CD14-positive monocyte (primary cell): ENCODE measurements at regions not wholly inside any gene's neighbourhood (a gene's known extent, or its start where the extent isn't known, plus 50 kb on each side); places are given as distances from the start of the nearest gene placed in this dataset.

ENCODE experiments used
- DNase-seq, 3 donors: peaks; one replicate each; pipeline ENCODE4 v3.0.0-alpha.2; 2011 to 2022
- H2AFZ ChIP-seq: 2 replicates; pipeline ENCODE4 v1.6.0; 2012; ENCODE audit warnings: mild to moderate bottlenecking, low read depth, low read length, inconsistent platforms; ENCODE audit not compliant: insufficient read depth, poor library complexity, severe bottlenecking
- H3K27ac ChIP-seq, 2 donors: 1 replicate in 1 of 2; 2 replicates in 1 of 2; pipeline ENCODE4 v1.5.1; 2012 to 2013; ENCODE audit warnings: low read length in 2 of 2, control low read depth in 1 of 2, inconsistent platforms in 1 of 2, low read depth in 1 of 2, mild to moderate bottlenecking in 1 of 2
- H3K27me3 ChIP-seq, 2 donors: one replicate each; pipeline versions ENCODE4 v1.6.0 to v1.6.1; 2011 to 2013; ENCODE audit warnings: low read length in 2 of 2; ENCODE audit not compliant: control insufficient read depth in 2 of 2, insufficient read depth in 2 of 2
- H3K36me3 ChIP-seq, 2 donors: replicated peaks in 1 of 2; 1 replicate in 1 of 2; 2 replicates in 1 of 2; pipeline versions ENCODE4 v1.5.1 to v1.6.1; 2012 to 2013; ENCODE audit warnings: low read length in 2 of 2, control low read depth in 1 of 2, inconsistent platforms in 1 of 2, mild to moderate bottlenecking in 1 of 2; ENCODE audit not compliant: insufficient read depth in 2 of 2, control insufficient read depth in 1 of 2
- H3K4me1 ChIP-seq, 2 donors: 1 replicate in 1 of 2; 2 replicates in 1 of 2; pipeline versions ENCODE4 v1.5.1 to v1.6.1; 2012 to 2013; ENCODE audit warnings: low read length in 2 of 2, control low read depth in 1 of 2, inconsistent platforms in 1 of 2, mild to moderate bottlenecking in 1 of 2, moderate library complexity in 1 of 2; ENCODE audit not compliant: insufficient read depth in 2 of 2, control insufficient read depth in 1 of 2
- H3K4me2 ChIP-seq: replicated peaks from 2 replicates; pipeline ENCODE3; 2012; ENCODE audit warnings: low read length, moderate library complexity, mild to moderate bottlenecking; ENCODE audit not compliant: poor library complexity, severe bottlenecking; ENCODE audit errors: extremely low read depth
- H3K4me3 ChIP-seq, 3 experiments: fragments of 200-600 bp in 1 of 3; sonication (generic) in 1 of 3; replicated peaks in 1 of 3; 1 replicate in 2 of 3; 2 replicates in 1 of 3; pipeline ENCODE4 v1.5.1; 2011 to 2013; ENCODE audit warnings: low read length in 3 of 3, mild to moderate bottlenecking in 3 of 3, control low read depth in 2 of 3, low read depth in 2 of 3, inconsistent platforms in 1 of 3, moderate library complexity in 1 of 3
- H3K79me2 ChIP-seq: 2 replicates; pipeline ENCODE4 v1.6.0; 2012; ENCODE audit warnings: mild to moderate bottlenecking, control low read depth, inconsistent platforms, low read length, moderate library complexity; ENCODE audit not compliant: insufficient read depth
- H3K9ac ChIP-seq: 2 replicates; pipeline ENCODE4 v1.6.0; 2017; ENCODE audit warnings: low read length, mild to moderate bottlenecking; ENCODE audit not compliant: insufficient read depth, poor library complexity, severe bottlenecking
- H3K9me3 ChIP-seq, 2 donors: replicated peaks in 1 of 2; 1 replicate in 1 of 2; 2 replicates in 1 of 2; pipeline versions ENCODE4 v1.5.1 to v1.6.1; 2012 to 2013; ENCODE audit warnings: low read length in 2 of 2, control low read depth in 1 of 2; ENCODE audit not compliant: control insufficient read depth in 1 of 2, insufficient read depth in 1 of 2
- H4K20me1 ChIP-seq: 2 replicates; pipeline ENCODE4 v1.6.0; 2012; ENCODE audit warnings: mild to moderate bottlenecking, low read length, control low read depth, moderate library complexity; ENCODE audit not compliant: insufficient read depth
- H3K27ac Mint-ChIP-seq, 7 donors: one replicate each; pipeline ENCODE4 v1.8.0; 2020; ENCODE audit warnings: mild to moderate bottlenecking in 7 of 7, mixed read lengths in 7 of 7, moderate library complexity in 6 of 7, inconsistent platforms in 2 of 7
- H3K27me3 Mint-ChIP-seq, 3 donors: one replicate each; pipeline ENCODE4 v1.8.0; 2021 to 2022; ENCODE audit warnings: low read depth in 3 of 3, mild to moderate bottlenecking in 3 of 3, mixed read lengths in 3 of 3, moderate library complexity in 3 of 3, inconsistent platforms in 1 of 3
- H3K36me3 Mint-ChIP-seq, 2 donors: one replicate each; pipeline ENCODE4 v1.8.0; 2020; ENCODE audit warnings: mixed read lengths in 2 of 2, inconsistent platforms in 1 of 2, mild to moderate bottlenecking in 1 of 2
- H3K4me1 Mint-ChIP-seq: one replicate; pipeline ENCODE4 v1.8.0; 2020; ENCODE audit warnings: mild to moderate bottlenecking, mixed read lengths
- H3K4me3 Mint-ChIP-seq, 2 donors: one replicate each; pipeline ENCODE4 v1.8.0; 2020; ENCODE audit warnings: mild to moderate bottlenecking in 2 of 2, mixed read lengths in 2 of 2, moderate library complexity in 1 of 2
- H3K9me3 Mint-ChIP-seq, 7 donors: one replicate each; pipeline ENCODE4 v1.8.0; 2020 to 2022; ENCODE audit warnings: mixed read lengths in 7 of 7, mild to moderate bottlenecking in 6 of 7, moderate library complexity in 6 of 7, inconsistent platforms in 2 of 7
- CTCF ChIP-seq: fragments of 200-600 bp; IDR thresholded peaks from one replicate; pipeline ENCODE4 v1.8.0; 2022; ENCODE audit warnings: antibody characterized with exemption, mild to moderate bottlenecking
- WGBS: methylation state at CpG from one replicate; pipeline ENCODE4 v1.1.5; 2013; ENCODE audit warnings: missing lambda C conversion rate; ENCODE audit not compliant: insufficient coverage; 5-methylcytosine and 5-hydroxymethylcytosine counted together
- intact Hi-C, 2 donors: fragments of 100-400 bp; cut with micrococcal nuclease; formaldehyde crosslinking; loops; one replicate each; pipeline versions ENCODE4 v1.15.0 to v1.15.1; 2023

GRCh38 chr1:36714301-36714700, 231.6 kb upstream of the CSF3R start:
- Mint-ChIP-seq H3K4me1 (peaks cover 5% of the 10 kb centered on the region), H3K4me3 (no peak overlapping the region), H3K27me3 (peaks cover 20 to 42% (median 30%) of the 10 kb centered on the region in 3 donors), H3K9me3 (peaks cover 0 to 4% (median 0%) of the 10 kb centered on the region in 7 donors), H3K36me3 (no peaks in the 10 kb centered on the region), H3K27ac (no peak overlapping the region)
- intact Hi-C loops: no loop called here
- no peak for TF ChIP-seq CTCF
- H3K4me1 ChIP-seq: no peaks in the 10 kb centered on the region
- H3K9me3 ChIP-seq: no peaks in the 10 kb centered on the region
- no peaks in the 10 kb centered on the region for H4K20me1 ChIP-seq
- no peak overlapping the region for H3K9ac ChIP-seq
- no peak overlapping the region for H3K27ac ChIP-seq
- no peak overlapping the region for H3K4me2 ChIP-seq
- H2AFZ ChIP-seq: no peak overlapping the region
- no peak overlapping the region for H3K4me3 ChIP-seq
- no CpG with 5 or more reads among the region's 2 CpGs for WGBS
- H3K27me3 ChIP-seq: peaks cover 6 to 20% of the 10 kb centered on the region in 2 donors
- no peak for DNase-seq
- H3K36me3 ChIP-seq: no peaks in the 10 kb centered on the region
- no peaks in the 10 kb centered on the region for H3K79me2 ChIP-seq

GRCh38 chr1:36711480-36711879, 228.8 kb upstream of the CSF3R start:
- no peak overlapping the region for H3K9ac ChIP-seq
- no peak overlapping the region for H3K4me3 ChIP-seq
- no peak overlapping the region for H3K27ac Mint-ChIP-seq
- peaks cover 21 to 48% (median 26%) of the 10 kb centered on the region in 3 donors for H3K27me3 Mint-ChIP-seq
- H3K4me3 Mint-ChIP-seq: no peak overlapping the region
- H3K27ac ChIP-seq: no peak overlapping the region
- DNase-seq: no peak
- H3K9me3 Mint-ChIP-seq: peaks cover 0 to 4% (median 0%) of the 10 kb centered on the region in 7 donors
- peaks cover 6 to 20% of the 10 kb centered on the region in 2 donors for H3K27me3 ChIP-seq
- intact Hi-C loops: no loop called here
- no peak for TF ChIP-seq CTCF
- H3K9me3 ChIP-seq: no peaks in the 10 kb centered on the region
- H3K4me2 ChIP-seq: no peak overlapping the region
- H3K4me1 ChIP-seq: no peaks in the 10 kb centered on the region
- no peak overlapping the region for H2AFZ ChIP-seq
- no peaks in the 10 kb centered on the region for H3K36me3 ChIP-seq
- H4K20me1 ChIP-seq: no peaks in the 10 kb centered on the region
- peaks cover 3% of the 10 kb centered on the region for H3K4me1 Mint-ChIP-seq
- H3K36me3 Mint-ChIP-seq: no peaks in the 10 kb centered on the region
- H3K79me2 ChIP-seq: no peaks in the 10 kb centered on the region
- 30% methylated on average over 2 of the region's 2 CpGs for WGBS
